ENCODE measurements at regions not wholly inside any gene's neighbourhood (a gene's known extent, or its start where the extent isn't known, plus 50 kb on each side); places are given as distances from the start of the nearest gene placed in this dataset.

DNA sequence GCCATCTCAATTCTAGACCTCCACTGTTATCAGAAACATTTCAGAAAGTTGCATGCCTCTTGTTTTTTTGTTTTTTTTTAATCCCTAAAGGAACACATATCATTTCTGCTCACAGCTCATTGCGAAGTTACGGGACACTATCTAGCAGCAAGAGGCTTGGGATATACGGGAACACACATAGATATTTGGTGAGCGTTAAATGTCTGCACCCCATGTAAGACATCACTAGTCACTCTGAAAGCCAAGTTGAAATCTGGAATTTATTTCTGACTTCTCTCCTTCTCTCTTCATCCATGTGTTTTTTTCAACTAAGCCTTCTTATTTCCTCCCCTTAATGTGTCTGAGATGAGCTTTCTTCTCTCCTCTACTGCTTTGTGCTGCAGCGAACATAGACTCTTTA is 683.7 kb downstream of the PDHA2 start:
- no peak overlapping the region for H2BK120ac ChIP-seq (ENCODE audit: low read depth, low read length)
- no peak overlapping the region for H3K27ac ChIP-seq (ENCODE audit: insufficient read depth, low read length)
- H3K18ac ChIP-seq (ENCODE audit: low read depth, low read length), result no peak overlapping the region
- no peaks in the 10 kb centered on the region for H4K20me1 ChIP-seq (ENCODE audit: insufficient read depth, low read length)
- no peaks in the 10 kb centered on the region for H3K9me1 ChIP-seq (ENCODE audit: insufficient read depth, low read length)
- no peak overlapping the region for H2BK20ac ChIP-seq (ENCODE audit: low read depth, low read length)
- dilution Hi-C loops (cut with HindIII; ENCODE audit: low sequenced_read_pairs, unreplicated experiment) (no loop called here), intact Hi-C loops (cut with micrococcal nuclease) (no loop called here), in situ Hi-C loops (cut with MboI; ENCODE audit: low sequenced_read_pairs) (no loop called here)
- DNase-seq, result no peak
- no peak overlapping the region for H2BK5ac ChIP-seq (ENCODE audit: low read depth, low read length, poor library complexity, severe bottlenecking)
- ATAC-seq (ENCODE audit: low read depth), result no peak
- no peak overlapping the region for H3K4me3 ChIP-seq (ENCODE audit: insufficient read depth, low read depth, low read length)
- no peak overlapping the region for H3K4me2 ChIP-seq (ENCODE audit: low read depth, low read length)
- no peak overlapping the region for H4K91ac ChIP-seq (ENCODE audit: insufficient read depth, low read depth, low read length)
- no peak overlapping the region for H4K8ac ChIP-seq (ENCODE audit: low read depth in 2 of 2, low read length in 2 of 2)
- no peaks in the 10 kb centered on the region for H3K36me3 ChIP-seq (ENCODE audit: control insufficient read depth, insufficient read depth, low read length)
- BruUV-seq (replicated peaks), result no TSS peak
- no peak overlapping the region for H3K14ac ChIP-seq (replicated peaks; ENCODE audit: low read depth, low read length)
- H3K56ac ChIP-seq (ENCODE audit: extremely low read depth, insufficient read depth, low read length), result no peak overlapping the region
- H2AFZ ChIP-seq (replicated peaks; ENCODE audit: low read length, poor library complexity), result no peak overlapping the region
- H3K27me3 ChIP-seq (ENCODE audit: control insufficient read depth, insufficient read depth, low read length), result no peaks in the 10 kb centered on the region
- H3K23ac ChIP-seq (ENCODE audit: low read depth, low read length), result no peak overlapping the region
- peaks cover 9% of the 10 kb centered on the region; the same call in 1 of the 2 replicates for H3K9me3 ChIP-seq (ENCODE audit: control insufficient read depth, insufficient read depth, low read length)
- no peak overlapping the region for H2AK5ac ChIP-seq (ENCODE audit: low read depth, low read length)
- H3K4ac ChIP-seq (ENCODE audit: low read depth, low read length), result no peak overlapping the region
- no CpG with 5 or more reads among the region's 5 CpGs for WGBS, 2 experiments (ENCODE audit: extremely low coverage in 2 of 2, insufficient read length in 1 of 2)
- H4K5ac ChIP-seq (ENCODE audit: low read depth, low read length), result no peak overlapping the region
- H2AK9ac ChIP-seq (replicated peaks; ENCODE audit: low read depth, low read length, poor library complexity), result no peak overlapping the region
- H3K4me1 ChIP-seq (ENCODE audit: control insufficient read depth, insufficient read depth, low read length), result no peaks in the 10 kb centered on the region
- no peaks in the 10 kb centered on the region for H3K79me1 ChIP-seq (ENCODE audit: low read depth in 1 of 2, low read length in 2 of 2)
- no peak overlapping the region for H2BK15ac ChIP-seq (ENCODE audit: low read depth, low read length)
- H3K9ac ChIP-seq (ENCODE audit: low read depth, low read length), result no peak overlapping the region
- POLR2A ChIA-PET (ENCODE audit: unreplicated experiment), result no interaction called here
- CTCF ChIA-PET, result no interaction called here
- no peak for TF ChIP-seq POLR2A (IDR thresholded peaks at IDR 0.05; ENCODE audit: low read depth, low read length)
- no peak for TF ChIP-seq RAD21 (IDR thresholded peaks at IDR 0.05; ENCODE audit: low read length)
- TF ChIP-seq MXI1 (IDR thresholded peaks at IDR 0.05; ENCODE audit: borderline replicate concordance, low read depth, low read length), result no peak
- no peak for TF ChIP-seq RFX5 (IDR thresholded peaks at IDR 0.05; ENCODE audit: low read depth, low read length)
- no peak for TF ChIP-seq FOS (IDR thresholded peaks at IDR 0.05; ENCODE audit: low read depth, low read length)
- TF ChIP-seq, protein P1, sequence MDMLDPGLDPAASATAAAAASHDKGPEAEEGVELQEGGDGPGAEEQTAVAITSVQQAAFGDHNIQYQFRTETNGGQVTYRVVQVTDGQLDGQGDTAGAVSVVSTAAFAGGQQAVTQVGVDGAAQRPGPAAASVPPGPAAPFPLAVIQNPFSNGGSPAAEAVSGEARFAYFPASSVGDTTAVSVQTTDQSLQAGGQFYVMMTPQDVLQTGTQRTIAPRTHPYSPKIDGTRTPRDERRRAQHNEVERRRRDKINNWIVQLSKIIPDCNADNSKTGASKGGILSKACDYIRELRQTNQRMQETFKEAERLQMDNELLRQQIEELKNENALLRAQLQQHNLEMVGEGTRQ (IDR thresholded peaks at IDR 0.05; ENCODE audit: low read depth, low read length), result no peak
- TF ChIP-seq, protein P2, sequence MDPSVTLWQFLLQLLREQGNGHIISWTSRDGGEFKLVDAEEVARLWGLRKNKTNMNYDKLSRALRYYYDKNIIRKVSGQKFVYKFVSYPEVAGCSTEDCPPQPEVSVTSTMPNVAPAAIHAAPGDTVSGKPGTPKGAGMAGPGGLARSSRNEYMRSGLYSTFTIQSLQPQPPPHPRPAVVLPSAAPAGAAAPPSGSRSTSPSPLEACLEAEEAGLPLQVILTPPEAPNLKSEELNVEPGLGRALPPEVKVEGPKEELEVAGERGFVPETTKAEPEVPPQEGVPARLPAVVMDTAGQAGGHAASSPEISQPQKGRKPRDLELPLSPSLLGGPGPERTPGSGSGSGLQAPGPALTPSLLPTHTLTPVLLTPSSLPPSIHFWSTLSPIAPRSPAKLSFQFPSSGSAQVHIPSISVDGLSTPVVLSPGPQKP (IDR thresholded peaks at IDR 0.05; ENCODE audit: borderline replicate concordance, low read depth, low read length), result no peak
- no peak for TF ChIP-seq CEBPB (IDR thresholded peaks at IDR 0.05; ENCODE audit: low read depth, low read length)
- TF ChIP-seq CHD1 (IDR thresholded peaks at IDR 0.05; ENCODE audit: low read depth, low read length), result no peak
- no peak for TF ChIP-seq MAZ (IDR thresholded peaks at IDR 0.05; ENCODE audit: borderline replicate concordance, low read depth, low read length)
- no peak for TF ChIP-seq SMC3 (IDR thresholded peaks at IDR 0.05; ENCODE audit: low read depth, low read length)
- TF ChIP-seq MAFK (IDR thresholded peaks at IDR 0.05; ENCODE audit: low read depth, low read length), result no peak
- TF ChIP-seq RCOR1 (IDR thresholded peaks at IDR 0.05; ENCODE audit: insufficient replicate concordance, low read length), result no peak
- TF ChIP-seq NFE2L2 (IDR thresholded peaks at IDR 0.05; ENCODE audit: low read depth, low read length), result no peak
- TF ChIP-seq, protein P3, sequence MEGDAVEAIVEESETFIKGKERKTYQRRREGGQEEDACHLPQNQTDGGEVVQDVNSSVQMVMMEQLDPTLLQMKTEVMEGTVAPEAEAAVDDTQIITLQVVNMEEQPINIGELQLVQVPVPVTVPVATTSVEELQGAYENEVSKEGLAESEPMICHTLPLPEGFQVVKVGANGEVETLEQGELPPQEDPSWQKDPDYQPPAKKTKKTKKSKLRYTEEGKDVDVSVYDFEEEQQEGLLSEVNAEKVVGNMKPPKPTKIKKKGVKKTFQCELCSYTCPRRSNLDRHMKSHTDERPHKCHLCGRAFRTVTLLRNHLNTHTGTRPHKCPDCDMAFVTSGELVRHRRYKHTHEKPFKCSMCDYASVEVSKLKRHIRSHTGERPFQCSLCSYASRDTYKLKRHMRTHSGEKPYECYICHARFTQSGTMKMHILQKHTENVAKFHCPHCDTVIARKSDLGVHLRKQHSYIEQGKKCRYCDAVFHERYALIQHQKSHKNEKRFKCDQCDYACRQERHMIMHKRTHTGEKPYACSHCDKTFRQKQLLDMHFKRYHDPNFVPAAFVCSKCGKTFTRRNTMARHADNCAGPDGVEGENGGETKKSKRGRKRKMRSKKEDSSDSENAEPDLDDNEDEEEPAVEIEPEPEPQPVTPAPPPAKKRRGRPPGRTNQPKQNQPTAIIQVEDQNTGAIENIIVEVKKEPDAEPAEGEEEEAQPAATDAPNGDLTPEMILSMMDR (conservative IDR thresholded peaks at IDR 0.05; ENCODE audit: low read depth, low read length), result no peak
